PC-3 (cell line): ENCODE measurements at regions not wholly inside any gene's neighbourhood (a gene's known extent, or its start where the extent isn't known, plus 50 kb on each side); places are given as distances from the start of the nearest gene placed in this dataset.

Experiments used
- ATAC-seq: fragments of 200-7000 bp; cut with Tn5 transposase; 2 replicates; pipeline ENCODE4 v1.9.1; 2020; ENCODE audit warnings: mild to moderate bottlenecking, moderate library complexity
- BruUV-seq: library from RNA; stranded (reverse); fragments of 400-500 nt; replicated peaks from 2 replicates; lab custom pipeline; 2021; lab: Mats Ljungman, UMichigan
- CTCF ChIA-PET: fragments of 300-600 bp; sonication (Branson Sonifier 250); formaldehyde crosslinking; loops from one replicate; lab custom pipeline; 2022; ENCODE audit warnings: antibody characterized with exemption; lab: Charles Lee
- POLR2A ChIA-PET: fragments of 300-600 bp; sonication (Branson Sonifier 250); formaldehyde crosslinking; loops from one replicate; lab custom pipeline; 2022; ENCODE audit warnings: antibody characterized with exemption; ENCODE audit not compliant: unreplicated experiment; lab: Charles Lee
- DNase-seq: peaks from one replicate; pipeline ENCODE4 v3.0.0-alpha.2; 2015
- H2AFZ ChIP-seq: fragments of 300-600 bp; sonication (generic); 2 replicates; pipeline ENCODE4 v1.6.0; 2016; ENCODE audit warnings: antibody characterized with exemption, low read length
- H3F3A ChIP-seq: fragments of 300-600 bp; sonication (generic); one replicate; pipeline ENCODE4 v1.6.0; 2017; ENCODE audit warnings: antibody characterized with exemption, low read length, control low read depth, mild to moderate bottlenecking; ENCODE audit not compliant: unreplicated experiment
- H3K27ac ChIP-seq: fragments of 300-600 bp; sonication (generic); 2 replicates; pipeline ENCODE4 v1.5.1; 2016; ENCODE audit warnings: mild to moderate bottlenecking, low read length
- H3K27me3 ChIP-seq: fragments of 300-600 bp; sonication (generic); 2 replicates; pipeline ENCODE4 v1.6.1; 2016; ENCODE audit warnings: low read length, mixed read lengths
- H3K36me3 ChIP-seq: fragments of 300-600 bp; sonication (generic); 2 replicates; pipeline ENCODE4 v1.6.1; 2016; ENCODE audit warnings: low read depth, mixed run types, low read length, mixed read lengths
- H3K4me1 ChIP-seq: fragments of 300-600 bp; sonication (generic); 2 replicates; pipeline ENCODE4 v1.5.1; 2016; ENCODE audit warnings: low read length; ENCODE audit not compliant: insufficient read depth
- H3K4me2 ChIP-seq: fragments of 300-600 bp; sonication (generic); 2 replicates; pipeline ENCODE4 v1.6.0; 2016; ENCODE audit warnings: low read length
- H3K4me3 ChIP-seq: fragments of 300-600 bp; sonication (generic); 2 replicates; pipeline ENCODE4 v1.5.1; 2016; ENCODE audit warnings: mild to moderate bottlenecking, low read length, mixed read lengths
- H3K79me2 ChIP-seq: fragments of 300-600 bp; sonication (generic); 2 replicates; pipeline ENCODE4 v1.6.1; 2017; ENCODE audit warnings: low read length, mixed read lengths
- H3K9ac ChIP-seq: fragments of 300-600 bp; sonication (generic); 2 replicates; pipeline ENCODE4 v1.6.0; 2016; ENCODE audit warnings: mild to moderate bottlenecking, low read length
- H3K9me2 ChIP-seq: fragments of 300-600 bp; sonication (generic); replicated peaks from 2 replicates; pipeline ENCODE4 v1.6.1; 2016; ENCODE audit warnings: mixed run types, low read length, mixed read lengths
- H3K9me3 ChIP-seq: fragments of 300-600 bp; sonication (generic); 2 replicates; pipeline ENCODE4 v1.6.1; 2016; ENCODE audit warnings: low read length, mixed read lengths
- H4K20me1 ChIP-seq: fragments of 300-600 bp; sonication (generic); 2 replicates; pipeline ENCODE4 v1.6.1; 2016; ENCODE audit warnings: low read length, mixed read lengths
- CTCF ChIP-seq: fragments of 300-600 bp; sonication (generic); conservative IDR thresholded peaks from 2 replicates; pipeline ENCODE4 v1.5.1; 2017; ENCODE audit warnings: antibody characterized with exemption, low read depth, mild to moderate bottlenecking, low read length
- EZH2 ChIP-seq: fragments of 300-600 bp; sonication (generic); IDR thresholded peaks from one replicate; pipeline ENCODE4 v1.6.1; 2017; ENCODE audit warnings: antibody characterized with exemption, mild to moderate bottlenecking, low read length; ENCODE audit not compliant: unreplicated experiment
- EZH2phosphoT487 ChIP-seq: fragments of 300-600 bp; sonication (generic); IDR thresholded peaks from 2 replicates; pipeline ENCODE4 v1.6.1; 2018; ENCODE audit warnings: mild to moderate bottlenecking, antibody characterized with exemption, low read length, borderline replicate concordance
- intact Hi-C: fragments of 100-400 bp; cut with micrococcal nuclease; formaldehyde crosslinking; loops from 2 replicates; pipeline ENCODE4 v1.9.0; 2023

GRCh38 chr1:99496067-99496466, 149.8 kb upstream of the PALMD start:
- Histone ChIP-seq H3K4me1 (peaks cover 8% of the 10 kb centered on the region; the same call in 1 of the 2 replicates), H3K9me2 (no peaks in the 10 kb centered on the region), H3K9ac (no peak overlapping the region), H3K79me2 (no peaks in the 10 kb centered on the region), H3K9me3 (no peaks in the 10 kb centered on the region), H3K4me2 (no peak overlapping the region), H3K4me3 (no peak overlapping the region), H3K27me3 (no peaks in the 10 kb centered on the region), H3K27ac (no peak overlapping the region), H4K20me1 (no peaks in the 10 kb centered on the region), H3F3A (no peaks in the 10 kb centered on the region), H3K36me3 (no peaks in the 10 kb centered on the region), H2AFZ (no peak overlapping the region)
- peak; percentile 67 for DNase-seq
- ChIA-PET CTCF (interaction anchor here (0.5 kb wide), 1 partner anchor 31 kb away, joined by 6 read pairs; no protein-coding TSS in a partner anchor), POLR2A (no interaction called here)
- TF ChIP-seq CTCF (0 out of 2 replicates have a peak, but pooled peaks have one; percentile 21), EZH2phosphoT487 (no peak)
- intact Hi-C loops: no loop called here
- ATAC-seq: peak; percentile 22; the same call in 1 of the 2 replicates
- BruUV-seq: no TSS peak

- TF ChIP-seq EZH2phosphoT487: no peak
- TF ChIP-seq EZH2: no peak
- no peak for TF ChIP-seq CTCF
- DNase-seq: no peak
- no TSS peak for BruUV-seq
- ChIA-PET POLR2A (no interaction called here), CTCF (no interaction called here)
- Histone ChIP-seq H3K4me1 (peaks cover 8% of the 10 kb centered on the region; the same call in 1 of the 2 replicates), H3K27me3 (no peaks in the 10 kb centered on the region), H3K27ac (no peak overlapping the region), H4K20me1 (no peaks in the 10 kb centered on the region), H3F3A (no peaks in the 10 kb centered on the region), H3K36me3 (no peaks in the 10 kb centered on the region), H3K9me3 (no peaks in the 10 kb centered on the region), H3K9ac (no peak overlapping the region), H3K79me2 (no peaks in the 10 kb centered on the region), H2AFZ (no peak overlapping the region), H3K9me2 (no peaks in the 10 kb centered on the region), H3K4me2 (no peak overlapping the region), H3K4me3 (no peak overlapping the region)
- ATAC-seq: no peak
- intact Hi-C loops: no loop called here
Measured at GRCh38 chr1:99497690-99498089, 148.2 kb upstream of the PALMD start.

GRCh38 chr1:99500541-99500940, 145.4 kb upstream of the PALMD start:
- BruUV-seq: no TSS peak
- H3K4me1 ChIP-seq: peaks cover 8% of the 10 kb centered on the region; the same call in 1 of the 2 replicates
- H3K79me2 ChIP-seq: no peaks in the 10 kb centered on the region
- no peaks in the 10 kb centered on the region for H3F3A ChIP-seq
- H2AFZ ChIP-seq: no peak overlapping the region
- H3K9me3 ChIP-seq: no peaks in the 10 kb centered on the region
- TF ChIP-seq CTCF: no peak
- TF ChIP-seq EZH2: no peak
- no peak for TF ChIP-seq EZH2phosphoT487
- POLR2A ChIA-PET: no interaction called here
- H3K27ac ChIP-seq: no peak overlapping the region
- no peaks in the 10 kb centered on the region for H4K20me1 ChIP-seq
- no peak for DNase-seq
- CTCF ChIA-PET: no interaction called here
- no peak overlapping the region for H3K4me3 ChIP-seq
- intact Hi-C loops: no loop called here
- H3K4me2 ChIP-seq: no peak overlapping the region
- H3K9me2 ChIP-seq: no peaks in the 10 kb centered on the region
- ATAC-seq: no peak
- H3K36me3 ChIP-seq: no peaks in the 10 kb centered on the region
- H3K9ac ChIP-seq: no peak overlapping the region
- H3K27me3 ChIP-seq: no peaks in the 10 kb centered on the region
